Smooth muscle cell (in vitro differentiated cells): ENCODE measurements at regions not wholly inside any gene's neighbourhood (a gene's known extent, or its start where the extent isn't known, plus 50 kb on each side); places are given as distances from the start of the nearest gene placed in this dataset.

Source experiments
- DNase-seq: peaks from one replicate; lab custom pipeline; 2025; ENCODE audit not compliant: unreplicated experiment; lab: John Stamatoyannopoulos, UW
- H2AFZ ChIP-seq: fragments of 200-600 bp; sonication (generic); 2 replicates; pipeline ENCODE4 v1.6.0; 2016; ENCODE audit warnings: antibody characterized with exemption, low read depth, mild to moderate bottlenecking
- H3F3A ChIP-seq: fragments of 200-600 bp; sonication (generic); 2 replicates; pipeline ENCODE4 v1.6.0; 2017; ENCODE audit warnings: antibody characterized with exemption, low read depth
- H3K27ac ChIP-seq: fragments of 200-600 bp; sonication (generic); 2 replicates; pipeline ENCODE4 v1.5.1; 2016; ENCODE audit warnings: low read depth, mild to moderate bottlenecking
- H3K27me3 ChIP-seq: fragments of 200-600 bp; sonication (generic); 2 replicates; pipeline ENCODE4 v1.6.1; 2016; ENCODE audit warnings: low read depth, mild to moderate bottlenecking
- H3K36me3 ChIP-seq: fragments of 200-600 bp; sonication (generic); 2 replicates; pipeline ENCODE4 v1.5.1; 2016; ENCODE audit warnings: low read depth
- H3K4me1 ChIP-seq: fragments of 200-600 bp; sonication (generic); 2 replicates; pipeline ENCODE4 v1.5.1; 2016; ENCODE audit warnings: low read depth
- H3K4me2 ChIP-seq: fragments of 200-600 bp; sonication (generic); 2 replicates; pipeline ENCODE4 v1.6.0; 2016; ENCODE audit warnings: mild to moderate bottlenecking
- H3K4me3 ChIP-seq: fragments of 200-600 bp; sonication (generic); 2 replicates; pipeline ENCODE4 v1.5.1; 2016; ENCODE audit warnings: mild to moderate bottlenecking
- H3K79me2 ChIP-seq: fragments of 200-600 bp; sonication (generic); 2 replicates; pipeline ENCODE4 v1.6.0; 2016; ENCODE audit warnings: low read depth, mild to moderate bottlenecking
- H3K9ac ChIP-seq: fragments of 200-600 bp; sonication (generic); 2 replicates; pipeline ENCODE4 v1.6.0; 2016; ENCODE audit warnings: low read depth
- H3K9me3 ChIP-seq: fragments of 200-600 bp; sonication (generic); replicated peaks from 2 replicates; pipeline ENCODE4 v1.5.1; 2016; ENCODE audit warnings: low read depth
- H4K20me1 ChIP-seq: fragments of 200-600 bp; sonication (generic); 2 replicates; pipeline ENCODE4 v1.6.0; 2016; ENCODE audit warnings: low read depth
- CTCF ChIP-seq: fragments of 200-600 bp; sonication (generic); IDR thresholded peaks from 2 replicates; pipeline ENCODE4 v1.5.1; 2017; ENCODE audit warnings: borderline replicate concordance, mild to moderate bottlenecking, antibody characterized with exemption; ENCODE audit not compliant: insufficient read depth, poor library complexity, severe bottlenecking
- WGBS: methylation state at CpG from one replicate; pipeline ENCODE4 v1.1.7; 2016; ENCODE audit warnings: low lambda C conversion rate; 5-methylcytosine and 5-hydroxymethylcytosine counted together

- H3F3A ChIP-seq = no peaks in the 10 kb centered on the region
- H3K36me3 ChIP-seq = no peaks in the 10 kb centered on the region
- no peak overlapping the region for H3K4me3 ChIP-seq
- no peak overlapping the region for H2AFZ ChIP-seq
- H3K27ac ChIP-seq = no peak overlapping the region
- H3K4me1 ChIP-seq = peaks cover 8% of the 10 kb centered on the region
- H3K4me2 ChIP-seq = no peak overlapping the region
- H4K20me1 ChIP-seq = no peaks in the 10 kb centered on the region
- DNase-seq = no peak
- no peak overlapping the region for H3K9ac ChIP-seq
- TF ChIP-seq CTCF = no peak
- H3K9me3 ChIP-seq = no peaks in the 10 kb centered on the region
- no peaks in the 10 kb centered on the region for H3K79me2 ChIP-seq
- H3K27me3 ChIP-seq = peaks cover 16% of the 10 kb centered on the region
- 92% methylated on average over 3 of the region's 3 CpGs for WGBS
These were observed 108.5 kb upstream of the SLC25A13 start for GRCh38 chr7:96430356-96430755.

GRCh38 chr7:96427143-96427542 is 105.2 kb upstream of the SLC25A13 start:
- Histone ChIP-seq H3K4me1 (peaks cover 8% of the 10 kb centered on the region), H4K20me1 (no peaks in the 10 kb centered on the region), H3K27me3 (peaks cover 29% of the 10 kb centered on the region), H3K36me3 (no peaks in the 10 kb centered on the region), H3F3A (no peaks in the 10 kb centered on the region), H3K79me2 (no peaks in the 10 kb centered on the region), H3K4me3 (no peak overlapping the region), H3K9me3 (no peaks in the 10 kb centered on the region), H3K9ac (no peak overlapping the region), H3K27ac (no peak overlapping the region), H2AFZ (no peak overlapping the region), H3K4me2 (no peak overlapping the region)
- TF ChIP-seq CTCF = no peak
- 89% methylated on average over 4 of the region's 4 CpGs for WGBS
- no peak for DNase-seq

- 72% methylated on average over 2 of the region's 2 CpGs for WGBS
These were observed 104.8 kb upstream of the SLC25A13 start for GRCh38 chr7:96426685-96427084.

More at GRCh38 chr7:96426685-96427084, 104.8 kb upstream of the SLC25A13 start:
- H3K4me3 ChIP-seq = no peak overlapping the region
- no peak for TF ChIP-seq CTCF
- no peak for DNase-seq
- no peaks in the 10 kb centered on the region for H3K79me2 ChIP-seq
- no peak overlapping the region for H3K9ac ChIP-seq
- no peak overlapping the region for H2AFZ ChIP-seq
- H3K27ac ChIP-seq = no peak overlapping the region
- no peaks in the 10 kb centered on the region for H3K36me3 ChIP-seq
- H3K4me2 ChIP-seq = no peak overlapping the region
- no peaks in the 10 kb centered on the region for H3K9me3 ChIP-seq
- peaks cover 8% of the 10 kb centered on the region for H3K4me1 ChIP-seq
- no peaks in the 10 kb centered on the region for H4K20me1 ChIP-seq
- peaks cover 29% of the 10 kb centered on the region for H3K27me3 ChIP-seq
- H3F3A ChIP-seq = no peaks in the 10 kb centered on the region
